Stomach (tissue), 8 donors: ENCODE measurements at regions not wholly inside any gene's neighbourhood (a gene's known extent, or its start where the extent isn't known, plus 50 kb on each side); places are given as distances from the start of the nearest gene placed in this dataset.
"Not testable (repeated sequence)": the region's sequence is repeated elsewhere in the genome, so short reads cannot be mapped to it uniquely, and the experiment has no call there.

Experiments
- DNase-seq, 2 donors: peaks; one replicate each; pipeline versions ENCODE4 v3.0.0 to v3.0.0-alpha.2; 2013 to 2019
- H3K27ac ChIP-seq, 5 donors: fragments of 200-600 bp in 4 of 5; sonication (generic) in 4 of 5; one replicate each; pipeline ENCODE4 v1.5.1; 2013 to 2019; ENCODE audit warnings: mild to moderate bottlenecking in 1 of 5, moderate library complexity in 1 of 5
- H3K27me3 ChIP-seq, 3 donors: fragments of 200-600 bp; sonication (generic); one replicate each; pipeline ENCODE4 v1.5.1; 2017 to 2019; ENCODE audit warnings: mixed run types in 1 of 3
- H3K36me3 ChIP-seq, 4 donors: fragments of 200-600 bp; sonication (generic); 1 replicate in 3 of 4; 2 replicates in 1 of 4; pipeline ENCODE4 v1.5.1; 2016 to 2019
- H3K4me1 ChIP-seq, 4 donors: fragments of 200-600 bp; sonication (generic); one replicate each; pipeline ENCODE4 v1.5.1; 2016 to 2019
- H3K4me3 ChIP-seq, 4 donors: fragments of 200-600 bp; sonication (generic) in 3 of 4; one replicate each; pipeline ENCODE4 v1.5.1; 2016 to 2019; ENCODE audit warnings: mild to moderate bottlenecking in 1 of 4
- H3K9me3 ChIP-seq, 4 donors: fragments of 200-600 bp; sonication (generic); one replicate each; pipeline ENCODE4 v1.5.1; 2016 to 2019
- EP300 ChIP-seq: sonication (generic); formaldehyde crosslinking; IDR thresholded peaks from one replicate; pipeline ENCODE4 v1.6.1; 2017; ENCODE audit warnings: antibody characterized with exemption
- POLR2A ChIP-seq, 4 donors: fragments of 450-650 bp; IDR thresholded peaks; one replicate each; pipeline ENCODE4 v1.6.1; 2016; ENCODE audit warnings: antibody characterized with exemption in 4 of 4, control low read depth in 2 of 4, mild to moderate bottlenecking in 1 of 4, moderate library complexity in 1 of 4
- POLR2AphosphoS5 ChIP-seq, 3 donors: sonication (generic); formaldehyde crosslinking; IDR thresholded peaks; one replicate each; pipeline ENCODE4 v1.6.1; 2016; ENCODE audit warnings: antibody characterized with exemption in 3 of 3
- WGBS, 5 donors: extraction: QIAGEN DNeasy Blood & Tissue Kit in 3 of 5; methylation state at CpG; one replicate each; pipeline versions ENCODE4 v1.1.5 to v1.1.7; 2013 to 2018; 5-methylcytosine and 5-hydroxymethylcytosine counted together
- intact Hi-C: fragments of 100-400 bp; cut with DNase I; formaldehyde crosslinking; loops from one replicate; pipeline ENCODE4 v1.15.1; 2023; ENCODE audit warnings: low total_unique reads
- TF ChIP-seq, protein P1 (sequence below), 7 experiments: fragments of 450-650 bp in 4 of 7; fragments of 200-600 bp in 3 of 7; sonication (generic) in 3 of 7; IDR thresholded peaks; one replicate each; pipeline ENCODE4 v1.5.1; 2016 to 2019; ENCODE audit warnings: antibody characterized with exemption in 7 of 7, control low read depth in 2 of 7, mild to moderate bottlenecking in 1 of 7
- donor health status: healthy with polysubstance abuse.
- donor health status: Bipolar disorder and iron deficiency.
- donor health status: healthy.

DNA sequence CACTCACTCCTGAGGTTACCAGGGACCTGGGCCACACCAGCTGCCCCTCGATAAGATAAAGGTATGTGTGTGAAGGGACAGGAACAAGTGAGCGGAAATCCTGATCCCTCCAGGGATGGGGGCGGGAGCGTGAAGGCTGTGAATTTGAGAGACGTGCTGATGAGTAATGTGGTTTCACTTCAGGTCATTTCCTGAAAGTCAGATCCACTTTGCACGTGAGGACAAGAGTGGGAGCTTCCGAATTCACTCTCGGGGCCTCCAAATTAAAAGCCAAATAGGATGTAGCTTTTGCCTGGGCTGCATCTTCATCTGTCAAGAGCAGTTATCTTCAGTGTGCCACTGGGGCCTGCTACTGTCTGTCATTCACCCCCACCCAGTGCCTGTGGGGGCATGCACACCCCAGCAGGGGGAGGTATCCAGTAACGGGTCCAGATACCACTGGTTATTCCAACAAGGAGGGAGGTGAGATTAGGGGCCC lies 87.4 kb upstream of the LHX1 start:
- Histone ChIP-seq H3K27ac (no peak overlapping the region), H3K9me3 (no peaks in the 10 kb centered on the region), H3K36me3 (no peaks in the 10 kb centered on the region), H3K4me3 (no peak overlapping the region), H3K4me1 (no peaks in the 10 kb centered on the region), H3K27me3 (peaks cover 0 to 60% (median 4%) of the 10 kb centered on the region in 3 donors)
- TF ChIP-seq EP300 (no peak), POLR2A (IDR thresholded peaks at IDR 0.05) (no peak), POLR2AphosphoS5 (IDR thresholded peaks at IDR 0.05) (no peak)
- TF ChIP-seq, protein P1, sequence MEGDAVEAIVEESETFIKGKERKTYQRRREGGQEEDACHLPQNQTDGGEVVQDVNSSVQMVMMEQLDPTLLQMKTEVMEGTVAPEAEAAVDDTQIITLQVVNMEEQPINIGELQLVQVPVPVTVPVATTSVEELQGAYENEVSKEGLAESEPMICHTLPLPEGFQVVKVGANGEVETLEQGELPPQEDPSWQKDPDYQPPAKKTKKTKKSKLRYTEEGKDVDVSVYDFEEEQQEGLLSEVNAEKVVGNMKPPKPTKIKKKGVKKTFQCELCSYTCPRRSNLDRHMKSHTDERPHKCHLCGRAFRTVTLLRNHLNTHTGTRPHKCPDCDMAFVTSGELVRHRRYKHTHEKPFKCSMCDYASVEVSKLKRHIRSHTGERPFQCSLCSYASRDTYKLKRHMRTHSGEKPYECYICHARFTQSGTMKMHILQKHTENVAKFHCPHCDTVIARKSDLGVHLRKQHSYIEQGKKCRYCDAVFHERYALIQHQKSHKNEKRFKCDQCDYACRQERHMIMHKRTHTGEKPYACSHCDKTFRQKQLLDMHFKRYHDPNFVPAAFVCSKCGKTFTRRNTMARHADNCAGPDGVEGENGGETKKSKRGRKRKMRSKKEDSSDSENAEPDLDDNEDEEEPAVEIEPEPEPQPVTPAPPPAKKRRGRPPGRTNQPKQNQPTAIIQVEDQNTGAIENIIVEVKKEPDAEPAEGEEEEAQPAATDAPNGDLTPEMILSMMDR (IDR thresholded peaks at IDR 0.05): no peak
- 36 to 47% (median 40%) methylated on average over 9 of the region's 9 CpGs for WGBS, 5 donors
- intact Hi-C loops: no loop called here
- no peak for DNase-seq

DNA sequence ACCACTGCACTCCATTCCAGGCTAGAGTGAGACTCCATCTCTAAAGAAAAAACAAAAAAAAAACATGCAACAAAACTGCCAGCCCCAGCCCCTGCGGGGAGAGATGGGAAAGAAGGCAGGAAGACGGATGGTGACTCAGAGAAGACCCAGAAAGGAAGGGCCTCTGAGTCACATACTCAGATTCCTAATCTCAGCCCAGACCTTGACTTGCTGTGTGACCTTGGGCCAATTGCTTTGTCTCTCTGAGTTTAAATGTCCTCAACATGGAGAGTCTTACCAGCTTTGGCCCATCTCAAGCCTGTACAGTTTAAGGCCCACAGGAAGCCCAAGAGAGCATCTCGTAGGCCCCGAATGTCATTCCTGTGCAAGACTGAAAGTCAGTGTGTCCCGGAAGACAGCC lies 86.5 kb upstream of the LHX1 start:
- no peak for DNase-seq
- 78 to 92% (median 81%) methylated on average over 5 of the region's 5 CpGs for WGBS, 5 donors
- Histone ChIP-seq H3K4me3 (no peak overlapping the region), H3K4me1 (no peaks in the 10 kb centered on the region), H3K9me3 (peaks cover 0 to 4% (median 0%) of the 10 kb centered on the region in 4 donors), H3K27me3 (peaks cover 0 to 60% (median 4%) of the 10 kb centered on the region in 3 donors), H3K27ac (no peak overlapping the region), H3K36me3 (no peaks in the 10 kb centered on the region)
- TF ChIP-seq, protein P1 (IDR thresholded peaks at IDR 0.05): no peak
- TF ChIP-seq POLR2AphosphoS5 (IDR thresholded peaks at IDR 0.05) (no peak), EP300 (no peak), POLR2A (IDR thresholded peaks at IDR 0.05) (no peak)
- intact Hi-C loops: no loop called here

DNA sequence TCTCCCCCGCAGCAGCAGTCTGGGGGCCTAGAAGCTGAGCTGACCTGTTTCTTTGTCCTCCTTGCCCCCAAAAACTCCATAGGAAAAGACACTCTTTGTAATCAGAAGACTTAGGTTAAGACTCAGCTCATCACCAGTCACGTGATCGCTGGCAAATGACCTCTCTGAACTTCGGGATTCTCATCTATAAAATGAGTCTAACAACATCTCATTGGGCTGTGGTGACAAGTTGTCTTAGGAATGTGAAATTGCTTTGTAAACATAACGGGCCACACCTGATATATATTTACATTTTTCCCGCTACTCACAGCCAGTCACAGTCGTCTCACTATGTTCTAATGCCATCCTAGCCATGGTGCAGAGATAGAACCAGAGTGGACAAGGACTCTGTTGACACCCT lies 86.0 kb upstream of the LHX1 start:
- Histone ChIP-seq H3K4me1 (no peaks in the 10 kb centered on the region), H3K4me3 (no peak overlapping the region), H3K36me3 (no peaks in the 10 kb centered on the region), H3K27ac (no peak overlapping the region), H3K9me3 (peaks cover 0 to 4% (median 0%) of the 10 kb centered on the region in 4 donors), H3K27me3 (peaks cover 0 to 55% (median 4%) of the 10 kb centered on the region in 3 donors)
- TF ChIP-seq POLR2AphosphoS5 (IDR thresholded peaks at IDR 0.05): no peak
- no peak for TF ChIP-seq POLR2A (IDR thresholded peaks at IDR 0.05)
- TF ChIP-seq EP300: no peak
- TF ChIP-seq, protein P1 (IDR thresholded peaks at IDR 0.05): no peak
- no peak for DNase-seq
- intact Hi-C loops: no loop called here
- WGBS, 5 donors: 39 to 58% (median 45%) methylated on average over 7 of the region's 7 CpGs

DNA sequence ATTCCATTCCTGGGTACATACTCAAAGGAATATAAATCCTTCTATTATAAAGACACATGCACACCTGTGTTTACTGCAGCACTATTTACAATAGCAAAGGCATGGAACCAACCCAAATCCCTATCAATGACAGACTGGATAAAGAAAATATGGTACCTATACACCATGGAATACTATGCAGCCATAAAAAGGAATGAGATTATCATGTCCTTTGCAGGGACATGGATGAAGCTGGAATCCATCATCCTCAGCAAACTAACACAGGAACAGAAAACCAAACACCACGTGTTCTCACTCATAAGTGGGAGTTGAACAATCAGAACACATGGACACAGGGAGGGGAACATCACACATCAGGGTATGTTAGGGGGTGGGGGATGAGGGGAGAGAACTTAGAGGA lies 84.8 kb upstream of the LHX1 start:
- H3K9me3 ChIP-seq, H3K4me3 ChIP-seq, DNase-seq, intact Hi-C loops, H3K4me1 ChIP-seq, H3K27ac ChIP-seq, H3K36me3 ChIP-seq: not testable (repeated sequence)
- H3K27me3 ChIP-seq: peaks cover 0 to 53% (median 4%) of the 10 kb centered on the region in 3 donors
- WGBS, 5 donors: 64 to 87% (median 80%) methylated on average over 1 of the region's 1 CpG

DNA sequence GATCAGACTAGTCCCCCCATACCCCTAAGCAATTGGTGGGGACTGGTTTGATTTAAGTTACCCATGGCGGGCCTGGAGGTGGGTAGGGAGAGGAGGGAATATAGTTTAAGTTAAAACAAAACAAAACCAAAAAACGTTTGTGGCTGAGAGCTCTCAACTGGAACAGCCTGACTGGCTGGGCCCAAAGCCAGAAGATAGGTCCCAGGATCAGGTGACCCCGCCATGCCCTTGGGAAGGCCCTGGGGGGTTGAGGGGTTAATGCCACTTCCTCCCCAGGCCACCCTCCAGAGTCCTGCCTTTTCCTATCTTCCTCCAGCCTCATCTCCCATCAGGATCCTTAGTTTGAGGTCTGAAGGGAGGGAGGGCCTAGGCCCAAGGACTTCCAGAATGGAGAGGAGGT lies 82.3 kb upstream of the LHX1 start:
- H3K9me3 ChIP-seq: peaks cover 0 to 4% (median 0%) of the 10 kb centered on the region in 4 donors
- H3K36me3 ChIP-seq: no peaks in the 10 kb centered on the region
- intact Hi-C loops: no loop called here
- H3K4me3 ChIP-seq: no peak overlapping the region
- WGBS, 5 donors: 49 to 60% (median 56%) methylated on average over 3 of the region's 3 CpGs
- H3K27ac ChIP-seq: no peak overlapping the region
- no peak for DNase-seq
- TF ChIP-seq EP300: no peak
- TF ChIP-seq, protein P1 (IDR thresholded peaks at IDR 0.05): no peak
- TF ChIP-seq POLR2A (IDR thresholded peaks at IDR 0.05): no peak
- no peak for TF ChIP-seq POLR2AphosphoS5 (IDR thresholded peaks at IDR 0.05)
- peaks cover 0 to 66% (median 0%) of the 10 kb centered on the region in 3 donors for H3K27me3 ChIP-seq
- H3K4me1 ChIP-seq: peaks cover 0 to 8% (median 2%) of the 10 kb centered on the region in 4 donors
